ENCODE measurements at regions not wholly inside any gene's neighbourhood (a gene's known extent, or its start where the extent isn't known, plus 50 kb on each side); places are given as distances from the start of the nearest gene placed in this dataset.

- TF ChIP-seq ZNF274 (IDR thresholded peaks at IDR 0.05; ENCODE audit: low read depth, low read length): no peak
- no peak overlapping the region for H3K4me3 ChIP-seq (ENCODE audit: low read length)
Observed at GRCh38 chr1:244967159-244967558, 102.8 kb upstream of the HNRNPU start.

- no peak for TF ChIP-seq ZNF274 (IDR thresholded peaks at IDR 0.05; ENCODE audit: low read depth, low read length)
- H3K4me3 ChIP-seq (ENCODE audit: low read length): no peak overlapping the region
Observed at GRCh38 chr1:244965185-244966030, 101.1 kb upstream of the HNRNPU start.

- TF ChIP-seq ZNF274 (IDR thresholded peaks at IDR 0.05; ENCODE audit: low read depth, low read length): no peak
- peak overlapping the region; percentile 18; the same call in 1 of the 2 replicates for H3K4me3 ChIP-seq (ENCODE audit: low read length)
Observed at GRCh38 chr1:244964112-244964971, 100.0 kb upstream of the HNRNPU start.

- H3K4me3 ChIP-seq (ENCODE audit: low read length): no peak overlapping the region
- TF ChIP-seq ZNF274 (IDR thresholded peaks at IDR 0.05; ENCODE audit: low read depth, low read length): no peak
Observed at GRCh38 chr1:244963231-244963826, 99.0 kb upstream of the HNRNPU start.

GRCh38 chr1:244962130-244962529 lies 97.8 kb upstream of the HNRNPU start:
- H3K4me3 ChIP-seq (ENCODE audit: low read length): no peak overlapping the region
- TF ChIP-seq ZNF274 (IDR thresholded peaks at IDR 0.05; ENCODE audit: low read depth, low read length): no peak

- TF ChIP-seq ZNF274 (IDR thresholded peaks at IDR 0.05; ENCODE audit: low read depth, low read length): no peak
- no peak overlapping the region for H3K4me3 ChIP-seq (ENCODE audit: low read length)
Observed at GRCh38 chr1:244960904-244961303, 96.6 kb upstream of the HNRNPU start.

- H3K4me3 ChIP-seq (ENCODE audit: low read length): no peak overlapping the region
- no peak for TF ChIP-seq ZNF274 (IDR thresholded peaks at IDR 0.05; ENCODE audit: low read depth, low read length)
Observed at GRCh38 chr1:244958593-244958992, 94.2 kb upstream of the HNRNPU start.

- no peak overlapping the region; the same call in 1 of the 2 replicates for H3K4me3 ChIP-seq (ENCODE audit: low read length)
- no peak for TF ChIP-seq ZNF274 (IDR thresholded peaks at IDR 0.05; ENCODE audit: low read depth, low read length)
Observed at GRCh38 chr1:244957525-244957924, 93.2 kb upstream of the HNRNPU start.

- no peak for TF ChIP-seq ZNF274 (IDR thresholded peaks at IDR 0.05; ENCODE audit: low read depth, low read length)
Observed at GRCh38 chr1:244957122-244957521, 92.8 kb upstream of the HNRNPU start.

GRCh38 chr1:244955661-244956060 lies 91.3 kb upstream of the HNRNPU start:
- no peak for TF ChIP-seq ZNF274 (IDR thresholded peaks at IDR 0.05; ENCODE audit: low read depth, low read length)
- H3K4me3 ChIP-seq (ENCODE audit: low read length): no peak overlapping the region

More at GRCh38 chr1:244957122-244957521, 92.8 kb upstream of the HNRNPU start:
- no peak overlapping the region; the same call in 1 of the 2 replicates for H3K4me3 ChIP-seq (ENCODE audit: low read length)

GRCh38 chr1:244954359-244954758 lies 90.0 kb upstream of the HNRNPU start:
- no peak overlapping the region for H3K4me3 ChIP-seq (ENCODE audit: low read length)
- TF ChIP-seq ZNF274 (IDR thresholded peaks at IDR 0.05; ENCODE audit: low read depth, low read length): no peak

GRCh38 chr1:244953901-244954300 lies 89.6 kb upstream of the HNRNPU start:
- no peak overlapping the region for H3K4me3 ChIP-seq (ENCODE audit: low read length)
- no peak for TF ChIP-seq ZNF274 (IDR thresholded peaks at IDR 0.05; ENCODE audit: low read depth, low read length)

- TF ChIP-seq ZNF274 (IDR thresholded peaks at IDR 0.05; ENCODE audit: low read depth, low read length): no peak
- peak overlapping the region; percentile 61; the same call in 1 of the 2 replicates for H3K4me3 ChIP-seq (ENCODE audit: low read length)
Observed at GRCh38 chr1:244952940-244953339, 88.6 kb upstream of the HNRNPU start.

GRCh38 chr1:244952280-244952933 lies 88.1 kb upstream of the HNRNPU start:
- H3K4me3 ChIP-seq (ENCODE audit: low read length): peak overlapping the region; percentile 61; the same call in 1 of the 2 replicates
- no peak for TF ChIP-seq ZNF274 (IDR thresholded peaks at IDR 0.05; ENCODE audit: low read depth, low read length)
